Inferior parietal cortex (tissue), 1 donor: ENCODE measurements at regions not wholly inside any gene's neighbourhood (a gene's known extent, or its start where the extent isn't known, plus 50 kb on each side); places are given as distances from the start of the nearest gene placed in this dataset.
A peak's percentile ranks its signal among the peaks of the same experiment; 100 is the strongest.
"Not testable (repeated sequence)": the region's sequence is repeated elsewhere in the genome, so short reads cannot be mapped to it uniquely, and the experiment has no call there.

Experiments
- DNase-seq: peaks from one replicate; pipeline ENCODE4 v3.0.0-alpha.2; 2016; ENCODE audit errors: extremely low spot score

- no peak for DNase-seq
Observed at GRCh38 chr2:36235882-36236281, 119.7 kb upstream of the CRIM1 start.

GRCh38 chr2:36235426-36235825 lies 120.2 kb upstream of the CRIM1 start:
- no peak for DNase-seq

GRCh38 chr2:36223259-36223658 lies 132.3 kb upstream of the CRIM1 start:
- DNase-seq = no peak

GRCh38 chr2:36222485-36222884 lies 133.1 kb upstream of the CRIM1 start:
- DNase-seq = no peak

- DNase-seq = no peak
Observed at GRCh38 chr2:36214691-36215090, 140.9 kb upstream of the CRIM1 start.

- DNase-seq = no peak
Observed at GRCh38 chr2:36203366-36203765, 152.2 kb upstream of the CRIM1 start.

- no peak for DNase-seq
Observed at GRCh38 chr2:36197181-36197971, 158.2 kb upstream of the CRIM1 start.

GRCh38 chr2:36193680-36194079 lies 161.9 kb upstream of the CRIM1 start:
- no peak for DNase-seq

- no peak for DNase-seq
Observed at GRCh38 chr2:36192983-36193382, 162.6 kb upstream of the CRIM1 start.

GRCh38 chr2:36190097-36190496 lies 165.5 kb upstream of the CRIM1 start:
- DNase-seq = no peak

GRCh38 chr2:36185624-36186023 lies 170.0 kb upstream of the CRIM1 start:
- no peak for DNase-seq

- no peak for DNase-seq
Observed at GRCh38 chr2:36184848-36185247, 170.7 kb upstream of the CRIM1 start.

- not testable (repeated sequence) for DNase-seq
Observed at GRCh38 chr2:36180789-36181482, 174.6 kb upstream of the CRIM1 start.

- not testable (repeated sequence) for DNase-seq
Observed at GRCh38 chr2:36180293-36180692, 175.3 kb upstream of the CRIM1 start.

- not testable (repeated sequence) for DNase-seq
Observed at GRCh38 chr2:36179668-36180269, 175.8 kb upstream of the CRIM1 start.

GRCh38 chr2:36178384-36178783 lies 177.2 kb upstream of the CRIM1 start:
- peak; percentile 15 for DNase-seq

GRCh38 chr2:36177282-36177681 lies 178.3 kb upstream of the CRIM1 start:
- DNase-seq = no peak

- no peak for DNase-seq
Observed at GRCh38 chr2:36174920-36175319, 180.7 kb upstream of the CRIM1 start.

GRCh38 chr2:36173760-36174404 lies 181.7 kb upstream of the CRIM1 start:
- DNase-seq = no peak

GRCh38 chr2:36172824-36173223 lies 182.8 kb upstream of the CRIM1 start:
- no peak for DNase-seq

GRCh38 chr2:36170805-36171204 lies 184.8 kb upstream of the CRIM1 start:
- DNase-seq = no peak

GRCh38 chr2:36169843-36170242 lies 185.7 kb upstream of the CRIM1 start:
- no peak for DNase-seq
